Endothelial cell of umbilical vein (primary cell): ENCODE measurements at regions not wholly inside any gene's neighbourhood (a gene's known extent, or its start where the extent isn't known, plus 50 kb on each side); places are given as distances from the start of the nearest gene placed in this dataset.

Experiments
- BruUV-seq: library from RNA; stranded (reverse); fragments of 400-500 nt; replicated peaks from 2 replicates; lab custom pipeline; 2021; lab: Mats Ljungman, UMichigan
- CTCF ChIA-PET: fragments of 300-600, 350-600 bp; sonication (Branson Sonifier 250); formaldehyde crosslinking; loops from one replicate; lab custom pipeline; 2021; ENCODE audit warnings: antibody characterized with exemption, inconsistent platforms; lab: Charles Lee
- POLR2A ChIA-PET: fragments of 300-600, 350-600 bp; sonication (Branson Sonifier 250); formaldehyde crosslinking; loops from one replicate; lab custom pipeline; 2021; ENCODE audit warnings: antibody characterized with exemption, inconsistent platforms; lab: Charles Lee
- DNase-seq: peaks from one replicate; pipeline ENCODE4 v3.0.0-alpha.2; 2011; ENCODE audit warnings: low read depth, low spot score
- FAIRE-seq: peaks from 2 replicates; lab custom pipeline; 2011; peaks lifted over from hg19 to GRCh38; lab: Jason Lieb, UNC
- H2AFZ ChIP-seq: 2 replicates; pipeline ENCODE4 v1.6.0; 2012; ENCODE audit warnings: low read depth, low read length, control low read depth, inconsistent platforms
- H3K27ac ChIP-seq: 2 replicates; pipeline ENCODE4 v1.5.1; 2011; ENCODE audit warnings: low read depth, mild to moderate bottlenecking, control low read depth, low read length, moderate library complexity; ENCODE audit not compliant: insufficient read depth
- H3K27me3 ChIP-seq, 2 experiments: 2 replicates each; pipeline versions ENCODE4 v1.6.0 to v1.6.1; 2011; ENCODE audit warnings: low read length in 2 of 2, mixed read lengths in 1 of 2; ENCODE audit not compliant: control insufficient read depth in 2 of 2, insufficient read depth in 2 of 2
- H3K36me3 ChIP-seq, 2 experiments: 2 replicates in 1 of 2; 3 replicates in 1 of 2; pipeline ENCODE4 v1.5.1; 2011; ENCODE audit warnings: low read length in 2 of 2, mild to moderate bottlenecking in 1 of 2, moderate library complexity in 1 of 2; ENCODE audit not compliant: control insufficient read depth in 2 of 2, insufficient read depth in 2 of 2; ENCODE audit errors: extremely low read depth in 1 of 2
- H3K4me1 ChIP-seq: 3 replicates; pipeline ENCODE4 v1.5.1; 2011; ENCODE audit warnings: mild to moderate bottlenecking, low read length; ENCODE audit not compliant: control insufficient read depth, insufficient read depth; ENCODE audit errors: extremely low read depth
- H3K4me2 ChIP-seq: 2 replicates; pipeline ENCODE4 v1.6.1; 2011; ENCODE audit warnings: low read length, control low read depth, mixed read lengths; ENCODE audit not compliant: insufficient read depth
- H3K4me3 ChIP-seq, 3 experiments: fragments of 200-600 bp in 1 of 3; sonication (generic), shearing (Covaris generic) in 1 of 3; replicated peaks in 1 of 3; 2 replicates each; pipeline ENCODE4 v1.5.1; 2011 to 2016; ENCODE audit warnings: control low read depth in 3 of 3, low read length in 3 of 3, mild to moderate bottlenecking in 2 of 3, inconsistent platforms in 1 of 3, low read depth in 1 of 3, moderate library complexity in 1 of 3; ENCODE audit not compliant: insufficient read depth in 1 of 3
- H3K79me2 ChIP-seq: 2 replicates; pipeline ENCODE4 v1.6.0; 2012; ENCODE audit warnings: low read length, inconsistent platforms; ENCODE audit not compliant: control insufficient read depth, insufficient read depth
- H3K9ac ChIP-seq: replicated peaks from 2 replicates; pipeline ENCODE3; 2011; ENCODE audit warnings: low read length, control low read depth; ENCODE audit not compliant: insufficient read depth; ENCODE audit errors: extremely low read depth
- H3K9me1 ChIP-seq: replicated peaks from 3 replicates; pipeline ENCODE4 v1.6.0; 2011; ENCODE audit warnings: mild to moderate bottlenecking, low read length; ENCODE audit not compliant: control insufficient read depth, insufficient read depth; ENCODE audit errors: extremely low read depth
- H3K9me3 ChIP-seq: replicated peaks from 2 replicates; pipeline ENCODE4 v1.5.1; 2012; ENCODE audit warnings: low read length, inconsistent platforms; ENCODE audit not compliant: control insufficient read depth, insufficient read depth
- H4K20me1 ChIP-seq: replicated peaks from 2 replicates; pipeline ENCODE3; 2011; ENCODE audit warnings: mild to moderate bottlenecking, low read length; ENCODE audit not compliant: control insufficient read depth, insufficient read depth; ENCODE audit errors: extremely low read depth
- EZH2 ChIP-seq: IDR thresholded peaks from 2 replicates; pipeline ENCODE4 v1.6.1; 2012; ENCODE audit warnings: borderline replicate concordance, low read depth, mild to moderate bottlenecking, moderate library complexity, low read length, inconsistent platforms; ENCODE audit not compliant: severe bottlenecking
- FOS ChIP-seq: IDR thresholded peaks from 2 replicates; pipeline ENCODE4 v1.6.1; 2011; ENCODE audit warnings: mild to moderate bottlenecking, low read length, moderate library complexity, borderline replicate concordance; ENCODE audit not compliant: insufficient read depth
- GATA2 ChIP-seq: IDR thresholded peaks from 2 replicates; pipeline ENCODE4 v1.7.0; 2011; ENCODE audit warnings: low read depth, mild to moderate bottlenecking, moderate library complexity, mixed read lengths, low read length; ENCODE audit not compliant: insufficient read length, insufficient read depth
- JUN ChIP-seq: IDR thresholded peaks from 2 replicates; pipeline ENCODE4 v1.6.1; 2011; ENCODE audit warnings: borderline replicate concordance, low read depth; ENCODE audit not compliant: insufficient read length, insufficient read depth
- MYC ChIP-seq: IDR thresholded peaks from one replicate; pipeline ENCODE4 v1.6.1; 2011; ENCODE audit warnings: mild to moderate bottlenecking, low read depth, low read length
- POLR2A ChIP-seq: IDR thresholded peaks from 2 replicates; pipeline ENCODE4 v1.6.1; 2012; ENCODE audit warnings: low read depth, mild to moderate bottlenecking, control low read depth, low read length
- POLR2AphosphoS5 ChIP-seq: IDR thresholded peaks from 2 replicates; pipeline ENCODE4 v1.6.1; 2012; ENCODE audit warnings: low read depth, mild to moderate bottlenecking, control low read depth, low read length, moderate library complexity; ENCODE audit not compliant: insufficient read depth
- dilution Hi-C: fragments of 300-500 bp; cut with MboI; formaldehyde crosslinking; loops from one replicate; pipeline ENCODE4 v1.15.0; 2019; ENCODE audit warnings: low sequenced_read_pairs; ENCODE audit not compliant: extremely low pct_ligation_motif_present
- intact Hi-C: fragments of 100-400 bp; cut with micrococcal nuclease; formaldehyde crosslinking; loops from one replicate; pipeline ENCODE4 v1.10.0; 2022
- TF ChIP-seq, protein P1 (sequence below), 2 donors: IDR thresholded peaks; 1 replicate in 1 of 2; 2 replicates in 1 of 2; pipeline ENCODE4 v1.5.1; 2011; ENCODE audit warnings: low read length in 2 of 2, mild to moderate bottlenecking in 2 of 2, moderate library complexity in 2 of 2, control low read depth in 1 of 2, inconsistent platforms in 1 of 2, low read depth in 1 of 2; ENCODE audit not compliant: insufficient read depth in 1 of 2; ENCODE audit errors: extremely low read depth in 1 of 2
- TF ChIP-seq, protein P2 (sequence below): IDR thresholded peaks from 2 replicates; pipeline ENCODE4 v1.6.1; 2011; ENCODE audit not compliant: insufficient read depth, insufficient read length

DNA sequence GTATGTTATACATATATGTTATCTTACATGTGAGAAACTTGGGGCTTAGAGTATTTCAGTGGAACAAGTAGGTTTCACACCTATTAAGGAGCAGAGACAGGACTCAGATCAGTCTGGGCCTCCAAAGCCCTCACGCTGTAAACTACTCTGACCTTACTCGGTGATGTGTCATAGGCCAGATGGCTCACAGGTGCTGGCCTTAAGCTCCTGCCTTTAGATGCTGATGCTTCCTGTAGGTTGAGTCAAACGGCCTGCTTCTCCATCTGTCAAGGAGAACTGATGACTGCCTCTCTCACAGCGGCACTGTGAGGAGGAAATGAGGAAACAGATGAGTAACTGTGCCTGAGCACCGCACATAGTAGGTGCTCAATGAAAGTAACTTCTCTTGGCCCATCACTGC is 312.6 kb upstream of the COBL start:
- no peak for FAIRE-seq
- H3K27ac ChIP-seq, result no peak overlapping the region
- H3K79me2 ChIP-seq, result no peaks in the 10 kb centered on the region
- TF ChIP-seq, protein P1, sequence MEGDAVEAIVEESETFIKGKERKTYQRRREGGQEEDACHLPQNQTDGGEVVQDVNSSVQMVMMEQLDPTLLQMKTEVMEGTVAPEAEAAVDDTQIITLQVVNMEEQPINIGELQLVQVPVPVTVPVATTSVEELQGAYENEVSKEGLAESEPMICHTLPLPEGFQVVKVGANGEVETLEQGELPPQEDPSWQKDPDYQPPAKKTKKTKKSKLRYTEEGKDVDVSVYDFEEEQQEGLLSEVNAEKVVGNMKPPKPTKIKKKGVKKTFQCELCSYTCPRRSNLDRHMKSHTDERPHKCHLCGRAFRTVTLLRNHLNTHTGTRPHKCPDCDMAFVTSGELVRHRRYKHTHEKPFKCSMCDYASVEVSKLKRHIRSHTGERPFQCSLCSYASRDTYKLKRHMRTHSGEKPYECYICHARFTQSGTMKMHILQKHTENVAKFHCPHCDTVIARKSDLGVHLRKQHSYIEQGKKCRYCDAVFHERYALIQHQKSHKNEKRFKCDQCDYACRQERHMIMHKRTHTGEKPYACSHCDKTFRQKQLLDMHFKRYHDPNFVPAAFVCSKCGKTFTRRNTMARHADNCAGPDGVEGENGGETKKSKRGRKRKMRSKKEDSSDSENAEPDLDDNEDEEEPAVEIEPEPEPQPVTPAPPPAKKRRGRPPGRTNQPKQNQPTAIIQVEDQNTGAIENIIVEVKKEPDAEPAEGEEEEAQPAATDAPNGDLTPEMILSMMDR (IDR thresholded peaks at IDR 0.05; ENCODE audit: extremely low read depth in 1 of 2, insufficient read depth in 1 of 2, low read depth in 1 of 2, low read length in 2 of 2), result no peak
- TF ChIP-seq, protein P2, sequence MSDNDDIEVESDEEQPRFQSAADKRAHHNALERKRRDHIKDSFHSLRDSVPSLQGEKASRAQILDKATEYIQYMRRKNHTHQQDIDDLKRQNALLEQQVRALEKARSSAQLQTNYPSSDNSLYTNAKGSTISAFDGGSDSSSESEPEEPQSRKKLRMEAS, result no peak
- no peak for TF ChIP-seq EZH2
- no peak for TF ChIP-seq GATA2
- no peak for TF ChIP-seq MYC
- no peak for TF ChIP-seq JUN
- no peak for TF ChIP-seq POLR2A
- no peak for TF ChIP-seq FOS
- no peak for TF ChIP-seq POLR2AphosphoS5
- dilution Hi-C loops, result no loop called here
- ChIA-PET CTCF (no interaction called here), POLR2A (no interaction called here)
- H3K4me3 ChIP-seq, result no peak overlapping the region
- no peaks in the 10 kb centered on the region for H4K20me1 ChIP-seq
- no peaks in the 10 kb centered on the region for H3K36me3 ChIP-seq
- no peaks in the 10 kb centered on the region for H3K4me1 ChIP-seq
- H3K9me3 ChIP-seq, result peaks cover 2% of the 10 kb centered on the region
- no peak overlapping the region for H3K9ac ChIP-seq
- no peak overlapping the region for H2AFZ ChIP-seq
- intact Hi-C loops, result no loop called here
- no peaks in the 10 kb centered on the region for H3K27me3 ChIP-seq
- H3K9me1 ChIP-seq, result no peaks in the 10 kb centered on the region
- no TSS peak for BruUV-seq
- DNase-seq, result no peak
- H3K4me2 ChIP-seq, result no peak overlapping the region
